GM12878 (cell line): ENCODE measurements at regions not wholly inside any gene's neighbourhood (a gene's known extent, or its start where the extent isn't known, plus 50 kb on each side); places are given as distances from the start of the nearest gene placed in this dataset.

ENCODE experiments used
- ATAC-seq: fragments of 200-7000 bp; cut with Tn5 transposase; 3 replicates; pipeline ENCODE4 v1.9.1; 2020; ENCODE audit warnings: mild to moderate bottlenecking, moderate library complexity
- BruUV-seq: library from RNA; stranded (reverse); fragments of 400-500 nt; replicated peaks from 2 replicates; lab custom pipeline; 2021; lab: Mats Ljungman, UMichigan
- CTCF ChIA-PET: fragments of 300-600 bp; sonication (Branson Sonifier 250); formaldehyde crosslinking; extraction: SDS; loops from one replicate; lab custom pipeline; 2021; ENCODE audit warnings: inconsistent platforms; lab: Yijun Ruan, JAX
- POLR2A ChIA-PET: fragments of 350-600 bp; formaldehyde crosslinking; extraction: SDS; loops from one replicate; lab custom pipeline; 2021; ENCODE audit warnings: inconsistent platforms; lab: Charles Lee
- RAD21 ChIA-PET: fragments of 300-600 bp; sonication (Branson Sonifier 250); formaldehyde crosslinking; loops from one replicate; lab custom pipeline; 2023; ENCODE audit warnings: antibody characterized with exemption; ENCODE audit not compliant: unreplicated experiment; lab: Charles Lee
- SMC1A ChIA-PET: fragments of 300-600 bp; sonication (Branson Sonifier 250); formaldehyde crosslinking; loops from one replicate; lab custom pipeline; 2023; ENCODE audit not compliant: unreplicated experiment, uncharacterized antibody; lab: Charles Lee
- DNase-seq: peaks from one replicate; pipeline ENCODE4 v3.0.0-alpha.2; 2011; ENCODE audit warnings: low read depth, low spot score
- FAIRE-seq: peaks from 3 replicates; lab custom pipeline; 2011; peaks lifted over from hg19 to GRCh38; lab: Jason Lieb, UNC
- H2AFZ ChIP-seq: 2 replicates; pipeline ENCODE4 v1.6.0; 2011; ENCODE audit warnings: low read depth, low read length, control low read depth; ENCODE audit not compliant: control insufficient read depth
- H3K27ac ChIP-seq: 2 replicates; pipeline ENCODE4 v1.5.1; 2011; ENCODE audit warnings: control low read depth; ENCODE audit not compliant: control insufficient read depth, insufficient read depth
- H3K27me3 ChIP-seq, 2 experiments: replicated peaks in 1 of 2; 2 replicates each; pipeline versions ENCODE4 v1.6.0 to v1.6.1; 2011; ENCODE audit warnings: low read length in 1 of 2; ENCODE audit not compliant: control insufficient read depth in 2 of 2, insufficient read depth in 2 of 2
- H3K36me3 ChIP-seq, 2 experiments: 2 replicates each; pipeline ENCODE4 v1.5.1; 2011; ENCODE audit warnings: low read length in 1 of 2; ENCODE audit not compliant: control insufficient read depth in 2 of 2, insufficient read depth in 2 of 2
- H3K4me1 ChIP-seq: 2 replicates; pipeline ENCODE4 v1.6.1; 2011; ENCODE audit warnings: mild to moderate bottlenecking, low read length, moderate library complexity, mixed read lengths; ENCODE audit not compliant: control insufficient read depth, insufficient read depth
- H3K4me2 ChIP-seq: 2 replicates; pipeline ENCODE4 v1.6.0; 2011; ENCODE audit warnings: control low read depth; ENCODE audit not compliant: control insufficient read depth, insufficient read depth
- H3K4me3 ChIP-seq: fragments of 200-600 bp; sonication (generic); 2 replicates; pipeline ENCODE4 v1.5.1; 2016
- H3K79me2 ChIP-seq: 2 replicates; pipeline ENCODE4 v1.6.0; 2011; ENCODE audit warnings: low read length; ENCODE audit not compliant: control insufficient read depth, insufficient read depth
- H3K9ac ChIP-seq: 2 replicates; pipeline ENCODE4 v1.8.0; 2011; ENCODE audit warnings: low read length, control low read depth, mixed read lengths; ENCODE audit not compliant: control insufficient read depth, insufficient read depth
- H3K9me3 ChIP-seq: replicated peaks from 3 replicates; pipeline ENCODE4 v1.5.1; 2011; ENCODE audit warnings: mild to moderate bottlenecking, low read length; ENCODE audit not compliant: control insufficient read depth, insufficient read depth
- H4K20me1 ChIP-seq: 2 replicates; pipeline ENCODE4 v1.6.0; 2011; ENCODE audit not compliant: control insufficient read depth, insufficient read depth
- BCLAF1 ChIP-seq: fragments of 450-650 bp; IDR thresholded peaks from 2 replicates; pipeline ENCODE4 v1.6.1; 2017; ENCODE audit warnings: antibody characterized with exemption, mild to moderate bottlenecking, moderate library complexity
- EED ChIP-seq: sonication (generic); IDR thresholded peaks from 2 replicates; pipeline ENCODE4 v1.6.1; 2016; ENCODE audit warnings: antibody characterized with exemption, low read depth
- HDAC2 ChIP-seq: fragments of 200-600 bp; sonication (generic); IDR thresholded peaks from 2 replicates; pipeline ENCODE4 v1.6.1; 2017
- MXI1 ChIP-seq: fragments of 150-350 bp; IDR thresholded peaks from 2 replicates; pipeline ENCODE4 v1.6.1; 2011; ENCODE audit warnings: low read depth, mild to moderate bottlenecking, inconsistent platforms, low read length, improper control_type of control experiment
- NFYA ChIP-seq: IDR thresholded peaks from 2 replicates; pipeline ENCODE4 v1.6.1; 2011; ENCODE audit warnings: low read depth, mild to moderate bottlenecking, low read length, improper control_type of control experiment, borderline replicate concordance
- SIN3A ChIP-seq: IDR thresholded peaks from 2 replicates; pipeline ENCODE4 v1.6.1; 2012; ENCODE audit warnings: low read depth, low read length, improper control_type of control experiment
- SMARCA5 ChIP-seq: fragments of 450-650 bp; IDR thresholded peaks from 2 replicates; pipeline ENCODE4 v1.6.1; 2017; ENCODE audit warnings: mild to moderate bottlenecking
- SMC3 ChIP-seq: IDR thresholded peaks from 2 replicates; pipeline ENCODE4 v1.6.1; 2011; ENCODE audit warnings: low read length, improper control_type of control experiment, borderline replicate concordance
- WGBS: methylation state at CpG from one replicate; pipeline ENCODE4 v1.1.6; 2016; ENCODE audit warnings: low lambda C conversion rate; ENCODE audit not compliant: insufficient replicate concordance, insufficient coverage; ENCODE audit errors: missing lambda C conversion rate; 5-methylcytosine and 5-hydroxymethylcytosine counted together
- in situ Hi-C: fragments of 300-500 bp; cut with MboI; formaldehyde crosslinking; loops from 9 replicates; pipeline ENCODE4 v1.14.3; 2018; ENCODE audit warnings: mixed read lengths
- intact Hi-C: fragments of 100-400 bp; cut with micrococcal nuclease; formaldehyde crosslinking; loops from one replicate; pipeline ENCODE4 v1.14.2; 2022; ENCODE audit not compliant: unreplicated experiment
- TF ChIP-seq, protein P1 (sequence below): fragments of 450-650 bp; IDR thresholded peaks from 2 replicates; pipeline ENCODE4 v1.6.1; 2016; ENCODE audit warnings: mild to moderate bottlenecking, moderate library complexity, borderline replicate concordance
- TF ChIP-seq, protein P2 (sequence below): fragments of 450-650 bp; IDR thresholded peaks from 2 replicates; pipeline ENCODE4 v1.6.1; 2017; ENCODE audit warnings: mild to moderate bottlenecking, moderate library complexity

DNA sequence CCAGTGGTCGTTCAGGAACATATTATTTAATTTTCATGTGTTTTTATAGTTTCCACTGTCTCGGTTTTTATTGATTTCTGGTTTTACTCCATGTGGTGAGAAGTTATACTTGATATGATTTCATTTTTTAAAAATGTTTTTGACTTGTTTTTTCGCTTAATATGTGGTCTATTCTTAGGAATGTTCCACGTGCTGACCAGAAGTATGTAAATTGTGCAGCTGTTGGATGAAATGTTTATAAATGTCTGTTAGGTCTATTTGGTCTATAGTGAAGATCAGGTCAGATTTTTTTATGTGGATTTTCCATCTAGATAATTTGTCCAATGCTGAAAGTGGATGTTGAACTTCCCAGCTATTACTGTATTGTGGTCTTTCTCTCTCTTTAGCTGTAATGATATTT is 433.8 kb upstream of the MIS18BP1 start:
- Histone ChIP-seq H3K4me1 (no peaks in the 10 kb centered on the region), H3K9me3 (no peaks in the 10 kb centered on the region), H3K79me2 (no peaks in the 10 kb centered on the region), H4K20me1 (no peaks in the 10 kb centered on the region), H3K27ac (no peak overlapping the region), H3K27me3 (no peaks in the 10 kb centered on the region), H3K36me3 (no peaks in the 10 kb centered on the region), H2AFZ (no peak overlapping the region), H3K4me3 (no peak overlapping the region), H3K9ac (no peak overlapping the region), H3K4me2 (no peak overlapping the region)
- ATAC-seq (no peak), DNase-seq (no peak), FAIRE-seq (no peak)
- ChIA-PET SMC1A (no interaction called here), CTCF (no interaction called here), RAD21 (no interaction called here), POLR2A (no interaction called here)
- in situ Hi-C loops (no loop called here), intact Hi-C loops (no loop called here)
- TF ChIP-seq HDAC2 (no peak), MXI1 (no peak), SIN3A (no peak), NFYA (no peak), SMARCA5 (no peak), BCLAF1 (no peak), EED (no peak), SMC3 (no peak)
- TF ChIP-seq, protein P1, sequence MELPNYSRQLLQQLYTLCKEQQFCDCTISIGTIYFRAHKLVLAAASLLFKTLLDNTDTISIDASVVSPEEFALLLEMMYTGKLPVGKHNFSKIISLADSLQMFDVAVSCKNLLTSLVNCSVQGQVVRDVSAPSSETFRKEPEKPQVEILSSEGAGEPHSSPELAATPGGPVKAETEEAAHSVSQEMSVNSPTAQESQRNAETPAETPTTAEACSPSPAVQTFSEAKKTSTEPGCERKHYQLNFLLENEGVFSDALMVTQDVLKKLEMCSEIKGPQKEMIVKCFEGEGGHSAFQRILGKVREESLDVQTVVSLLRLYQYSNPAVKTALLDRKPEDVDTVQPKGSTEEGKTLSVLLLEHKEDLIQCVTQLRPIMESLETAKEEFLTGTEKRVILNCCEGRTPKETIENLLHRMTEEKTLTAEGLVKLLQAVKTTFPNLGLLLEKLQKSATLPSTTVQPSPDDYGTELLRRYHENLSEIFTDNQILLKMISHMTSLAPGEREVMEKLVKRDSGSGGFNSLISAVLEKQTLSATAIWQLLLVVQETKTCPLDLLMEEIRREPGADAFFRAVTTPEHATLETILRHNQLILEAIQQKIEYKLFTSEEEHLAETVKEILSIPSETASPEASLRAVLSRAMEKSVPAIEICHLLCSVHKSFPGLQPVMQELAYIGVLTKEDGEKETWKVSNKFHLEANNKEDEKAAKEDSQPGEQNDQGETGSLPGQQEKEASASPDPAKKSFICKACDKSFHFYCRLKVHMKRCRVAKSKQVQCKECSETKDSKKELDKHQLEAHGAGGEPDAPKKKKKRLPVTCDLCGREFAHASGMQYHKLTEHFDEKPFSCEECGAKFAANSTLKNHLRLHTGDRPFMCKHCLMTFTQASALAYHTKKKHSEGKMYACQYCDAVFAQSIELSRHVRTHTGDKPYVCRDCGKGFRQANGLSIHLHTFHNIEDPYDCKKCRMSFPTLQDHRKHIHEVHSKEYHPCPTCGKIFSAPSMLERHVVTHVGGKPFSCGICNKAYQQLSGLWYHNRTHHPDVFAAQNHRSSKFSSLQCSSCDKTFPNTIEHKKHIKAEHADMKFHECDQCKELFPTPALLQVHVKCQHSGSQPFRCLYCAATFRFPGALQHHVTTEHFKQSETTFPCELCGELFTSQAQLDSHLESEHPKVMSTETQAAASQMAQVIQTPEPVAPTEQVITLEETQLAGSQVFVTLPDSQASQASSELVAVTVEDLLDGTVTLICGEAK: no peak
- TF ChIP-seq, protein P2, sequence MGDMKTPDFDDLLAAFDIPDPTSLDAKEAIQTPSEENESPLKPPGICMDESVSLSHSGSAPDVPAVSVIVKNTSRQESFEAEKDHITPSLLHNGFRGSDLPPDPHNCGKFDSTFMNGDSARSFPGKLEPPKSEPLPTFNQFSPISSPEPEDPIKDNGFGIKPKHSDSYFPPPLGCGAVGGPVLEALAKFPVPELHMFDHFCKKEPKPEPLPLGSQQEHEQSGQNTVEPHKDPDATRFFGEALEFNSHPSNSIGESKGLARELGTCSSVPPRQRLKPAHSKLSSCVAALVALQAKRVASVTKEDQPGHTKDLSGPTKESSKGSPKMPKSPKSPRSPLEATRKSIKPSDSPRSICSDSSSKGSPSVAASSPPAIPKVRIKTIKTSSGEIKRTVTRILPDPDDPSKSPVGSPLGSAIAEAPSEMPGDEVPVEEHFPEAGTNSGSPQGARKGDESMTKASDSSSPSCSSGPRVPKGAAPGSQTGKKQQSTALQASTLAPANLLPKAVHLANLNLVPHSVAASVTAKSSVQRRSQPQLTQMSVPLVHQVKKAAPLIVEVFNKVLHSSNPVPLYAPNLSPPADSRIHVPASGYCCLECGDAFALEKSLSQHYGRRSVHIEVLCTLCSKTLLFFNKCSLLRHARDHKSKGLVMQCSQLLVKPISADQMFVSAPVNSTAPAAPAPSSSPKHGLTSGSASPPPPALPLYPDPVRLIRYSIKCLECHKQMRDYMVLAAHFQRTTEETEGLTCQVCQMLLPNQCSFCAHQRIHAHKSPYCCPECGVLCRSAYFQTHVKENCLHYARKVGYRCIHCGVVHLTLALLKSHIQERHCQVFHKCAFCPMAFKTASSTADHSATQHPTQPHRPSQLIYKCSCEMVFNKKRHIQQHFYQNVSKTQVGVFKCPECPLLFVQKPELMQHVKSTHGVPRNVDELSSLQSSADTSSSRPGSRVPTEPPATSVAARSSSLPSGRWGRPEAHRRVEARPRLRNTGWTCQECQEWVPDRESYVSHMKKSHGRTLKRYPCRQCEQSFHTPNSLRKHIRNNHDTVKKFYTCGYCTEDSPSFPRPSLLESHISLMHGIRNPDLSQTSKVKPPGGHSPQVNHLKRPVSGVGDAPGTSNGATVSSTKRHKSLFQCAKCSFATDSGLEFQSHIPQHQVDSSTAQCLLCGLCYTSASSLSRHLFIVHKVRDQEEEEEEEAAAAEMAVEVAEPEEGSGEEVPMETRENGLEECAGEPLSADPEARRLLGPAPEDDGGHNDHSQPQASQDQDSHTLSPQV: no peak
- BruUV-seq: no TSS peak
- WGBS: 1% methylated on average over 4 of the region's 4 CpGs
